DOHH2 (cell line): ENCODE measurements at regions not wholly inside any gene's neighbourhood (a gene's known extent, or its start where the extent isn't known, plus 50 kb on each side); places are given as distances from the start of the nearest gene placed in this dataset.

Experiments used
- H3F3A ChIP-seq: fragments of 200-600 bp; sonication (generic), shearing (Covaris generic); 2 replicates; pipeline ENCODE4 v1.6.0; 2016; ENCODE audit warnings: antibody characterized with exemption, mild to moderate bottlenecking; ENCODE audit not compliant: control insufficient read depth, insufficient read depth
- H3K27ac ChIP-seq: fragments of 200-600 bp; sonication (generic); 2 replicates; pipeline ENCODE4 v1.5.1; 2014; ENCODE audit warnings: low read depth, mild to moderate bottlenecking, low read length, moderate library complexity
- H3K27me3 ChIP-seq: fragments of 200-600 bp; sonication (generic); 2 replicates; pipeline ENCODE4 v1.6.1; 2014; ENCODE audit warnings: mild to moderate bottlenecking, low read length, mixed read lengths; ENCODE audit not compliant: control insufficient read depth
- H3K36me3 ChIP-seq: fragments of 200-600 bp; sonication (generic); 2 replicates; pipeline ENCODE4 v1.6.1; 2014; ENCODE audit warnings: mild to moderate bottlenecking, low read length, moderate library complexity, mixed read lengths; ENCODE audit not compliant: control insufficient read depth
- H3K4me1 ChIP-seq: fragments of 200-600 bp; sonication (generic); 2 replicates; pipeline ENCODE4 v1.6.1; 2014; ENCODE audit warnings: mild to moderate bottlenecking, low read length, mixed read lengths; ENCODE audit not compliant: control insufficient read depth
- H3K4me2 ChIP-seq: fragments of 200-600 bp; sonication (generic); 2 replicates; pipeline ENCODE4 v1.6.0; 2014; ENCODE audit warnings: mild to moderate bottlenecking, low read length, moderate library complexity
- H3K4me3 ChIP-seq: fragments of 200-600 bp; sonication (generic); 2 replicates; pipeline ENCODE4 v1.5.1; 2014; ENCODE audit warnings: mild to moderate bottlenecking, low read length, mixed read lengths
- H3K79me2 ChIP-seq: fragments of 200-600 bp; sonication (generic); 2 replicates; pipeline ENCODE4 v1.6.1; 2014; ENCODE audit warnings: mild to moderate bottlenecking, low read length, mixed read lengths; ENCODE audit not compliant: control insufficient read depth
- H3K9me2 ChIP-seq: fragments of 200-600 bp; sonication (generic); replicated peaks from 2 replicates; pipeline ENCODE4 v1.6.1; 2014; ENCODE audit warnings: mild to moderate bottlenecking, low read length, mixed read lengths; ENCODE audit not compliant: control insufficient read depth
- H3K9me3 ChIP-seq: fragments of 200-600 bp; sonication (generic); 2 replicates; pipeline ENCODE4 v1.6.1; 2014; ENCODE audit warnings: antibody characterized with exemption, low read length, mixed read lengths; ENCODE audit not compliant: control insufficient read depth, insufficient read depth
- H4K20me1 ChIP-seq: fragments of 200-600 bp; sonication (generic); 2 replicates; pipeline ENCODE4 v1.6.0; 2014; ENCODE audit warnings: low read depth, mild to moderate bottlenecking, antibody characterized with exemption, low read length, moderate library complexity; ENCODE audit not compliant: control insufficient read depth, insufficient read depth
- EZH2phosphoT487 ChIP-seq: fragments of 200-600 bp; sonication (generic); IDR thresholded peaks from 2 replicates; pipeline ENCODE4 v1.6.1; 2017; ENCODE audit warnings: borderline replicate concordance, mild to moderate bottlenecking, antibody characterized with exemption, low read length, moderate library complexity, mixed read lengths
- TF ChIP-seq, protein P1 (sequence below): fragments of 200-600 bp; sonication (generic); IDR thresholded peaks from one replicate; pipeline ENCODE4 v1.5.1; 2014; ENCODE audit warnings: antibody characterized with exemption, mild to moderate bottlenecking, low read depth, low read length; ENCODE audit not compliant: poor library complexity, severe bottlenecking

DNA sequence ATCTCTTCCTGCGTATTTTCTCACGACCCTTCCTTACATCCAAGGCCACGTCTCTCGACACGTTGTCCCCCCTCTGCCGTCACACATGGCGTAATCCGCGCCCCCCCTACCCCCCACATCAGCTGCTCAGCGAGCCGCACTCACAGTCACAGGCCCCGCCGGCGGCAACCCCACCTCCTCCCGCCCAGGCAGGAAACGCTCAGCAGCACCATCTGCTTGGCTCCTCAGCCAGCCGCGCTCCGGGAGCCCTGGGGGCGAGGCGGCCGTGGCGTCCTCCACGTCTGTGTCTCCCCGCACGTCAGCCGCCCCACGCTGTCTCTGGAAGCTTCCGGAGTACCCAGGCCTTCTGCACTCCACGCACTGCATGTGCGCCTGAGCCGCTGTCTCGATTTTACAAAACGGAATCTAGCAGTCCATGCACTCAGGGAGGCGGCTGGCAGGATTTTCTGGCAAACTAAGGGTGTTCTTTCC lies 64.6 kb downstream of the SIK1 start:
- Histone ChIP-seq H3K4me3 (peak overlapping the region; percentile 67), H3K36me3 (peaks cover 13% of the 10 kb centered on the region), H3K9me3 (no peaks in the 10 kb centered on the region), H3K4me2 (peak overlapping the region; percentile 71), H3K4me1 (peaks cover 55% of the 10 kb centered on the region), H4K20me1 (no peaks in the 10 kb centered on the region), H3K79me2 (peaks cover 15% of the 10 kb centered on the region), H3K27me3 (no peaks in the 10 kb centered on the region), H3K27ac (peak overlapping the region; percentile 87), H3K9me2 (no peaks in the 10 kb centered on the region), H3F3A (peaks cover 6% of the 10 kb centered on the region; the same call in 1 of the 2 replicates)
- TF ChIP-seq, protein P1, sequence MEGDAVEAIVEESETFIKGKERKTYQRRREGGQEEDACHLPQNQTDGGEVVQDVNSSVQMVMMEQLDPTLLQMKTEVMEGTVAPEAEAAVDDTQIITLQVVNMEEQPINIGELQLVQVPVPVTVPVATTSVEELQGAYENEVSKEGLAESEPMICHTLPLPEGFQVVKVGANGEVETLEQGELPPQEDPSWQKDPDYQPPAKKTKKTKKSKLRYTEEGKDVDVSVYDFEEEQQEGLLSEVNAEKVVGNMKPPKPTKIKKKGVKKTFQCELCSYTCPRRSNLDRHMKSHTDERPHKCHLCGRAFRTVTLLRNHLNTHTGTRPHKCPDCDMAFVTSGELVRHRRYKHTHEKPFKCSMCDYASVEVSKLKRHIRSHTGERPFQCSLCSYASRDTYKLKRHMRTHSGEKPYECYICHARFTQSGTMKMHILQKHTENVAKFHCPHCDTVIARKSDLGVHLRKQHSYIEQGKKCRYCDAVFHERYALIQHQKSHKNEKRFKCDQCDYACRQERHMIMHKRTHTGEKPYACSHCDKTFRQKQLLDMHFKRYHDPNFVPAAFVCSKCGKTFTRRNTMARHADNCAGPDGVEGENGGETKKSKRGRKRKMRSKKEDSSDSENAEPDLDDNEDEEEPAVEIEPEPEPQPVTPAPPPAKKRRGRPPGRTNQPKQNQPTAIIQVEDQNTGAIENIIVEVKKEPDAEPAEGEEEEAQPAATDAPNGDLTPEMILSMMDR, result no peak

DNA sequence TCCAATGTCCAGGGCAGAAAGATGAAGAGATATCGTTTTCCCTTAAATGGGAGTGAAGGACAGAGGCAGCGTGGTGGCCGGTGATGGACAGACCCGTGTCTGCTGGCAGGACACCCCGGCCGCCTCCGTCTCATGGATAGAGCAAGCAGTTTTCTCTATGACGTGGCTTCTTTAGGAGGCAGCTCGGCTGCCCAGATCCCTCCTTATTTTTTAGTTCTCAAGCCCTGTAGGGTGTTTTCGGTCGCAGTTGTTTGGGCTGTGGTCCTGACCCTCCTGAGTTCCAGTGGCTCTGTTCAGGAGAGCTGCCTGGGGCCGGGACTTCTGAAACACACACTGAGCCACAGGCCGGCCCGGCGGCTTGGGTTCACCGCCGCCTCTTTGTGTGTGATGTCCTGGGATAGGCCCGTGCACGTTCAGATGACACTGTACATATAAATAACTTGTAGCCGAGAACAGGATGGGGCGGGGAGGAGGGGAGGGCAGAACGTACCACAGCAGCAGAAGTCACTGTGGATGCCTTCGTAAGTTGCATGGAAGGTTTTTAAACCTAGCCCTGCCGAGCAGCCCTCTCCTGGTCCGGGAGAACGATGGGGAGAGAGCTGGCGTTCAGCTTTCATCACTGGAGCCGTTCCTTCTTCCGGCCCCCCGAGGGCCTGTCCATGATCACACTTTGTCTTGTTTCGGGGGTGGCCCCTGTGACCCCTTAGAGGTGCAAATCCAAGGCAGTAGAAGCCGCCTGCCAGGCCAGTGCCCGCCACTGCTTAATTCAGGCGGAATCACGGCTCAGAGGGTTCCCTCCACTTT lies 65.2 kb downstream of the SIK1 start:
- H3K27me3 ChIP-seq, result no peaks in the 10 kb centered on the region
- no peaks in the 10 kb centered on the region for H3K9me3 ChIP-seq
- peak overlapping the region; percentile 71 for H3K4me2 ChIP-seq
- H3K79me2 ChIP-seq, result peaks cover 15% of the 10 kb centered on the region
- peak overlapping the region; percentile 87 for H3K27ac ChIP-seq
- peak overlapping the region; percentile 67 for H3K4me3 ChIP-seq
- H3K36me3 ChIP-seq, result peaks cover 13% of the 10 kb centered on the region
- H3K9me2 ChIP-seq, result no peaks in the 10 kb centered on the region
- H4K20me1 ChIP-seq, result no peaks in the 10 kb centered on the region
- TF ChIP-seq EZH2phosphoT487, result no peak
- TF ChIP-seq, protein P1, result no peak
- peaks cover 55% of the 10 kb centered on the region for H3K4me1 ChIP-seq
- H3F3A ChIP-seq, result peaks cover 6% of the 10 kb centered on the region; the same call in 1 of the 2 replicates

DNA sequence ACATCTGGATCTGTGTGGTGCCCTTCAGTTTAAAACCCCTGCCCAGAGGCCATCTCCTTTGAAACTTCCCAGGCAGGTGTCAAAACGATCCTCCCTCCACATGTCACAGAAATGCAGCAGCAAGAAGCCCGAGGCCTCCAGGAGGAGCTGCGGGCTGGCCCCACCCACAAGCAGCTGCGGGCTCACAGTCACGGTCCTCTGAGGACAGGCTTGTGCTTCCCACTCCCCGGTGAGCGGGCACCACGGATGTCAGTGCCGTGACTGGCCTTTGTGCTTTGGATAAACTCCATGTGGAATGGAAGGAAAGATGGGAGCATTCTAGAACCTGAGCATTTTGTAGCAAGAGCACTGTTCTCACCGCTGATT lies 65.8 kb downstream of the SIK1 start:
- TF ChIP-seq, protein P1, result no peak
- no peak for TF ChIP-seq EZH2phosphoT487
- peaks cover 15% of the 10 kb centered on the region for H3K79me2 ChIP-seq
- H3K27me3 ChIP-seq, result no peaks in the 10 kb centered on the region
- H3K4me2 ChIP-seq, result peak overlapping the region; percentile 71
- H3K9me3 ChIP-seq, result no peaks in the 10 kb centered on the region
- no peaks in the 10 kb centered on the region for H3K9me2 ChIP-seq
- H3F3A ChIP-seq, result peaks cover 6% of the 10 kb centered on the region; the same call in 1 of the 2 replicates
- peaks cover 13% of the 10 kb centered on the region for H3K36me3 ChIP-seq
- H3K4me3 ChIP-seq, result peak overlapping the region; percentile 67
- peak overlapping the region; percentile 87 for H3K27ac ChIP-seq
- peaks cover 61% of the 10 kb centered on the region for H3K4me1 ChIP-seq
- H4K20me1 ChIP-seq, result no peaks in the 10 kb centered on the region
